Neural cell (in vitro differentiated cells): ENCODE measurements at regions not wholly inside any gene's neighbourhood (a gene's known extent, or its start where the extent isn't known, plus 50 kb on each side); places are given as distances from the start of the nearest gene placed in this dataset.

Experiments
- H2AFZ ChIP-seq: fragments of 200-600, 300-800 bp; sonication (generic), shearing (Covaris generic); 2 replicates; pipeline ENCODE4 v1.6.0; 2014; ENCODE audit warnings: low read depth, mild to moderate bottlenecking, antibody characterized with exemption, low read length, moderate library complexity
- H3F3A ChIP-seq: fragments of 200-600 bp; shearing (Covaris generic); 2 replicates; pipeline ENCODE4 v1.6.1; 2016; ENCODE audit warnings: mild to moderate bottlenecking, moderate library complexity, mixed read lengths, antibody characterized with exemption, low read length; ENCODE audit not compliant: insufficient read depth, poor library complexity, severe bottlenecking
- H3K27ac ChIP-seq: fragments of 200-600, 300-800 bp; sonication (generic), shearing (Covaris generic); 2 replicates; pipeline ENCODE4 v1.5.1; 2014; ENCODE audit warnings: mild to moderate bottlenecking, low read length, moderate library complexity
- H3K27me3 ChIP-seq: fragments of 300-800, 200-600 bp; sonication (generic), shearing (Covaris generic); 2 replicates; pipeline ENCODE4 v1.6.0; 2014; ENCODE audit warnings: mild to moderate bottlenecking, low read depth, low read length, moderate library complexity; ENCODE audit not compliant: insufficient read depth
- H3K36me3 ChIP-seq: fragments of 300-800, 200-600 bp; sonication (generic), shearing (Covaris generic); 2 replicates; pipeline ENCODE4 v1.5.1; 2014; ENCODE audit warnings: mild to moderate bottlenecking, antibody characterized with exemption, low read length, moderate library complexity; ENCODE audit not compliant: insufficient read depth
- H3K4me2 ChIP-seq: fragments of 300-800, 200-600 bp; sonication (generic), shearing (Covaris generic); 2 replicates; pipeline ENCODE4 v1.6.0; 2014; ENCODE audit warnings: mild to moderate bottlenecking, low read length
- H3K4me3 ChIP-seq: fragments of 300-800, 200-600 bp; sonication (generic), shearing (Covaris generic); 2 replicates; pipeline ENCODE4 v1.5.1; 2014; ENCODE audit warnings: mild to moderate bottlenecking, low read length, moderate library complexity
- H3K79me2 ChIP-seq: fragments of 200-600 bp; shearing (Covaris generic); replicated peaks from 2 replicates; pipeline ENCODE4 v1.6.0; 2014; ENCODE audit warnings: mild to moderate bottlenecking, low read length, moderate library complexity; ENCODE audit not compliant: insufficient read depth
- H3K9ac ChIP-seq: fragments of 300-800, 200-600 bp; sonication (generic), shearing (Covaris generic); 2 replicates; pipeline ENCODE4 v1.6.1; 2016; ENCODE audit warnings: mild to moderate bottlenecking, low read length, mixed read lengths
- H3K9me2 ChIP-seq: fragments of 200-600 bp; shearing (Covaris generic); 2 replicates; pipeline ENCODE4 v1.6.1; 2016; ENCODE audit warnings: mild to moderate bottlenecking, low read length, mixed read lengths; ENCODE audit not compliant: insufficient read depth
- H3K9me3 ChIP-seq: fragments of 200-600, 300-800 bp; sonication (generic), shearing (Covaris generic); 2 replicates; pipeline ENCODE4 v1.6.1; 2016; ENCODE audit warnings: mild to moderate bottlenecking, mixed run types, low read length, moderate library complexity, mixed read lengths
- H4K20me1 ChIP-seq: fragments of 200-600 bp; shearing (Covaris generic); 2 replicates; pipeline ENCODE4 v1.6.1; 2016; ENCODE audit warnings: mild to moderate bottlenecking, mixed run types; ENCODE audit not compliant: insufficient read depth
- EP300 ChIP-seq: fragments of 450-650 bp; conservative IDR thresholded peaks from 2 replicates; pipeline ENCODE4 v1.6.1; 2014; ENCODE audit warnings: antibody characterized with exemption, mild to moderate bottlenecking, moderate library complexity; ENCODE audit not compliant: poor library complexity, severe bottlenecking
- EZH2 ChIP-seq: fragments of 200-600, 300-800 bp; shearing (Covaris generic), sonication (generic); IDR thresholded peaks from 2 replicates; pipeline ENCODE4 v1.6.1; 2014; ENCODE audit warnings: antibody characterized with exemption, low read length, borderline replicate concordance, mild to moderate bottlenecking; ENCODE audit not compliant: insufficient read depth, poor library complexity, severe bottlenecking
- MXI1 ChIP-seq: fragments of 450-650 bp; conservative IDR thresholded peaks from 2 replicates; pipeline ENCODE4 v1.6.1; 2014; ENCODE audit warnings: antibody characterized with exemption, mild to moderate bottlenecking; ENCODE audit not compliant: poor library complexity, severe bottlenecking
- POLR2AphosphoS5 ChIP-seq: IDR thresholded peaks from 2 replicates; pipeline ENCODE4 v1.6.1; 2012
- RAD21 ChIP-seq: fragments of 450-650 bp; conservative IDR thresholded peaks from 2 replicates; pipeline ENCODE4 v1.6.1; 2014; ENCODE audit warnings: antibody characterized with exemption, mild to moderate bottlenecking, moderate library complexity
- SMC3 ChIP-seq: fragments of 450-650 bp; conservative IDR thresholded peaks from 2 replicates; pipeline ENCODE4 v1.6.1; 2014; ENCODE audit warnings: antibody characterized with exemption, mild to moderate bottlenecking, moderate library complexity; ENCODE audit not compliant: poor library complexity
- TAF1 ChIP-seq: IDR thresholded peaks from 2 replicates; pipeline ENCODE4 v1.6.1; 2012; ENCODE audit warnings: low read depth
- TF ChIP-seq, protein P1 (sequence below): fragments of 450-650 bp; IDR thresholded peaks from 2 replicates; pipeline ENCODE4 v1.5.1; 2014; ENCODE audit warnings: antibody characterized with exemption, mild to moderate bottlenecking, moderate library complexity; ENCODE audit not compliant: poor library complexity, severe bottlenecking
- TF ChIP-seq, protein P2 (sequence below): IDR thresholded peaks from 2 replicates; pipeline ENCODE4 v1.6.1; 2012; ENCODE audit warnings: borderline replicate concordance

DNA sequence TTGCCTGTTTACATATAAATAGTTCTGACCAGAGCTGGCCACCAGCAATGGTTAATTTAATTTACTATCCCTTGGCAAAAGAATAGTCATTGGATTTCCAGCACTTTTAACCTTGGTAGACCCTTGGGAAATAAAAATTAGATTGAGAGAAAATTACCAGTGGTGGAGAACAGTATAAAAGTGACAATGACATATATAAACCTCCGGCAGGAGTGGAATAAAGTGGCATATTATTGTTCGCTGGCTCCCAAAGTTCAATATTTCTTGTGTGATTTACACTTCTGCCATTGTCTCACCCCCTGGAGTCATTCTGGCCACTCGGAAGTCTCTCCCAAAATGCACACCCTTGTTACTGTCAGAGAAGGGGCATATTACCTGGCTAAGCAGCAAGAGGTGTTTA lies 347.7 kb downstream of the NPIPA8 start:
- no peaks in the 10 kb centered on the region for H3K36me3 ChIP-seq
- H3F3A ChIP-seq, result no peaks in the 10 kb centered on the region
- no peaks in the 10 kb centered on the region for H3K9me2 ChIP-seq
- H3K9me3 ChIP-seq, result no peaks in the 10 kb centered on the region
- H3K79me2 ChIP-seq, result no peaks in the 10 kb centered on the region
- no peaks in the 10 kb centered on the region for H3K27me3 ChIP-seq
- no peak overlapping the region for H3K4me3 ChIP-seq
- no peak overlapping the region for H3K9ac ChIP-seq
- no peak overlapping the region for H2AFZ ChIP-seq
- no peak overlapping the region for H3K27ac ChIP-seq
- no peak for TF ChIP-seq EP300
- TF ChIP-seq, protein P1, sequence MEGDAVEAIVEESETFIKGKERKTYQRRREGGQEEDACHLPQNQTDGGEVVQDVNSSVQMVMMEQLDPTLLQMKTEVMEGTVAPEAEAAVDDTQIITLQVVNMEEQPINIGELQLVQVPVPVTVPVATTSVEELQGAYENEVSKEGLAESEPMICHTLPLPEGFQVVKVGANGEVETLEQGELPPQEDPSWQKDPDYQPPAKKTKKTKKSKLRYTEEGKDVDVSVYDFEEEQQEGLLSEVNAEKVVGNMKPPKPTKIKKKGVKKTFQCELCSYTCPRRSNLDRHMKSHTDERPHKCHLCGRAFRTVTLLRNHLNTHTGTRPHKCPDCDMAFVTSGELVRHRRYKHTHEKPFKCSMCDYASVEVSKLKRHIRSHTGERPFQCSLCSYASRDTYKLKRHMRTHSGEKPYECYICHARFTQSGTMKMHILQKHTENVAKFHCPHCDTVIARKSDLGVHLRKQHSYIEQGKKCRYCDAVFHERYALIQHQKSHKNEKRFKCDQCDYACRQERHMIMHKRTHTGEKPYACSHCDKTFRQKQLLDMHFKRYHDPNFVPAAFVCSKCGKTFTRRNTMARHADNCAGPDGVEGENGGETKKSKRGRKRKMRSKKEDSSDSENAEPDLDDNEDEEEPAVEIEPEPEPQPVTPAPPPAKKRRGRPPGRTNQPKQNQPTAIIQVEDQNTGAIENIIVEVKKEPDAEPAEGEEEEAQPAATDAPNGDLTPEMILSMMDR, result no peak
- TF ChIP-seq MXI1, result no peak
- TF ChIP-seq, protein P2, sequence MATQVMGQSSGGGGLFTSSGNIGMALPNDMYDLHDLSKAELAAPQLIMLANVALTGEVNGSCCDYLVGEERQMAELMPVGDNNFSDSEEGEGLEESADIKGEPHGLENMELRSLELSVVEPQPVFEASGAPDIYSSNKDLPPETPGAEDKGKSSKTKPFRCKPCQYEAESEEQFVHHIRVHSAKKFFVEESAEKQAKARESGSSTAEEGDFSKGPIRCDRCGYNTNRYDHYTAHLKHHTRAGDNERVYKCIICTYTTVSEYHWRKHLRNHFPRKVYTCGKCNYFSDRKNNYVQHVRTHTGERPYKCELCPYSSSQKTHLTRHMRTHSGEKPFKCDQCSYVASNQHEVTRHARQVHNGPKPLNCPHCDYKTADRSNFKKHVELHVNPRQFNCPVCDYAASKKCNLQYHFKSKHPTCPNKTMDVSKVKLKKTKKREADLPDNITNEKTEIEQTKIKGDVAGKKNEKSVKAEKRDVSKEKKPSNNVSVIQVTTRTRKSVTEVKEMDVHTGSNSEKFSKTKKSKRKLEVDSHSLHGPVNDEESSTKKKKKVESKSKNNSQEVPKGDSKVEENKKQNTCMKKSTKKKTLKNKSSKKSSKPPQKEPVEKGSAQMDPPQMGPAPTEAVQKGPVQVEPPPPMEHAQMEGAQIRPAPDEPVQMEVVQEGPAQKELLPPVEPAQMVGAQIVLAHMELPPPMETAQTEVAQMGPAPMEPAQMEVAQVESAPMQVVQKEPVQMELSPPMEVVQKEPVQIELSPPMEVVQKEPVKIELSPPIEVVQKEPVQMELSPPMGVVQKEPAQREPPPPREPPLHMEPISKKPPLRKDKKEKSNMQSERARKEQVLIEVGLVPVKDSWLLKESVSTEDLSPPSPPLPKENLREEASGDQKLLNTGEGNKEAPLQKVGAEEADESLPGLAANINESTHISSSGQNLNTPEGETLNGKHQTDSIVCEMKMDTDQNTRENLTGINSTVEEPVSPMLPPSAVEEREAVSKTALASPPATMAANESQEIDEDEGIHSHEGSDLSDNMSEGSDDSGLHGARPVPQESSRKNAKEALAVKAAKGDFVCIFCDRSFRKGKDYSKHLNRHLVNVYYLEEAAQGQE, result no peak
- no peak for TF ChIP-seq RAD21
- TF ChIP-seq SMC3, result no peak
- H4K20me1 ChIP-seq, result no peaks in the 10 kb centered on the region
- no peak overlapping the region for H3K4me2 ChIP-seq

DNA sequence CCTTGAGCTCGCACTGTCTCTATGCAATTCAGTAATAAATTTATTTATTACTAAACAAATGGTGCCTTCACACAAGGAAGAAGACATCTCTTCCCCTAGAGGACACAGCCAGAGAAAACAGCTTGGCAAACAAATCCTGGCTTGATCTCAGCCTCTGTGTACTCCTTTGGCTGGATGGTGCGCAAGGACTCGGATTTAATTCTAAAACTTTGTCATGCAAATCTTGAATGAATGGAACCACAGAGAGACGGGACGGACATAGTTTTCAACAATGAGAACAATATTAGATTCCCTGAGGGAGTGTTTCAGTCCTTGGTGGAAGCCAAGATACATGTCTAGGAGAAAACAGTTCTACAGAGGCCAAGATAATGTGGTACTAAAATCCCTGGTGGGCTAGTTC lies 349.5 kb downstream of the NPIPA8 start:
- Histone ChIP-seq H3K79me2 (no peaks in the 10 kb centered on the region), H4K20me1 (no peaks in the 10 kb centered on the region), H3K4me2 (no peak overlapping the region), H3K27me3 (no peaks in the 10 kb centered on the region), H3K4me3 (no peak overlapping the region), H3K27ac (no peak overlapping the region), H3K9me3 (no peaks in the 10 kb centered on the region), H3K36me3 (no peaks in the 10 kb centered on the region), H3K9me2 (no peaks in the 10 kb centered on the region), H2AFZ (no peak overlapping the region), H3F3A (no peaks in the 10 kb centered on the region), H3K9ac (no peak overlapping the region)
- TF ChIP-seq TAF1 (no peak), SMC3 (no peak), MXI1 (no peak), POLR2AphosphoS5 (no peak), RAD21 (no peak), EZH2 (no peak), EP300 (no peak)
- TF ChIP-seq, protein P2, result no peak
- TF ChIP-seq, protein P1, result no peak
